ENCODE measurements at regions not wholly inside any gene's neighbourhood (a gene's known extent, or its start where the extent isn't known, plus 50 kb on each side); places are given as distances from the start of the nearest gene placed in this dataset.

DNA sequence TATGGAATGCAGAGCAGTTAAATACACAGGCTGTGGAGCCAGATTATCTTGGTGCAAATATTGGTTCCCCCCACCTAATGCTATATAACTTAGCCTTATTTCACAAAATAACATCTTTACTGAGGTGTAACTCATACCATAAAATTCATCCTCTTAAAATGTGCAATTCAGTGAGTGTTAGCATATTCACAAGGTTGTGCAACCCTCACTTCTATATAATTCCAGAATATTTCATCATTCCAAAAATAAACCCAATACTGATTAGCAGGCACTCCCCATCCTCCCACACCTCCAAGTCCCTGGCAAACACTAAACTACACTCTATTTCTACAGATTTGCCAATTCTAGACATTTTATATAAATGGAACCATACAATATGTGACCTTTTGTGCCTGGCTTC lies 116.3 kb upstream of the CNTN1 start:
- in situ Hi-C loops (cut with MboI; ENCODE audit: low sequenced_read_pairs, unreplicated experiment): no loop called here
- DNase-seq (ENCODE audit: low spot score): no peak
- TF ChIP-seq, protein P1, sequence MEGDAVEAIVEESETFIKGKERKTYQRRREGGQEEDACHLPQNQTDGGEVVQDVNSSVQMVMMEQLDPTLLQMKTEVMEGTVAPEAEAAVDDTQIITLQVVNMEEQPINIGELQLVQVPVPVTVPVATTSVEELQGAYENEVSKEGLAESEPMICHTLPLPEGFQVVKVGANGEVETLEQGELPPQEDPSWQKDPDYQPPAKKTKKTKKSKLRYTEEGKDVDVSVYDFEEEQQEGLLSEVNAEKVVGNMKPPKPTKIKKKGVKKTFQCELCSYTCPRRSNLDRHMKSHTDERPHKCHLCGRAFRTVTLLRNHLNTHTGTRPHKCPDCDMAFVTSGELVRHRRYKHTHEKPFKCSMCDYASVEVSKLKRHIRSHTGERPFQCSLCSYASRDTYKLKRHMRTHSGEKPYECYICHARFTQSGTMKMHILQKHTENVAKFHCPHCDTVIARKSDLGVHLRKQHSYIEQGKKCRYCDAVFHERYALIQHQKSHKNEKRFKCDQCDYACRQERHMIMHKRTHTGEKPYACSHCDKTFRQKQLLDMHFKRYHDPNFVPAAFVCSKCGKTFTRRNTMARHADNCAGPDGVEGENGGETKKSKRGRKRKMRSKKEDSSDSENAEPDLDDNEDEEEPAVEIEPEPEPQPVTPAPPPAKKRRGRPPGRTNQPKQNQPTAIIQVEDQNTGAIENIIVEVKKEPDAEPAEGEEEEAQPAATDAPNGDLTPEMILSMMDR (IDR thresholded peaks at IDR 0.05; ENCODE audit: borderline replicate concordance, control extremely low read depth, extremely low read depth, insufficient read depth, missing control alignments): no peak

DNA sequence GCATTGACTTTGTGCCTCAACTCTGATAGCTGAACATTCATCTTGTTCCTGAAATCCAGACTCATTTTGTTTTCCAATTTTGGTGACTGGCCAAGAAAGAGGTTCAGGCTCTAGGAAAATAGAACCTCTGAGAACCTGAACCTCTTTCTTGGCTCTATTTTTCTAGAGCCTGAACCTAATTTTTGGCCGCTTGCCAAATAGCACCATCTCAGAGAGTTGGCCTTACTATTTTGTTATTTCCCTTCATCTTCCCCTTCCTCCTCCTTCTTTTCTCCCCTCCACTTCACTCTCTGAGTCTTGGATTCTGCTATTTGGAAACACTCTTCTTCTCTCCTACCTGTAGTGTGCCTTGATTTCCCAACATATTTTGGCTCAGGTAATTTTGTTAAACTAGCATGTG lies 114.4 kb upstream of the CNTN1 start:
- TF ChIP-seq, protein P1 (IDR thresholded peaks at IDR 0.05; ENCODE audit: borderline replicate concordance, control extremely low read depth, extremely low read depth, insufficient read depth, missing control alignments): no peak
- in situ Hi-C loops (cut with MboI; ENCODE audit: low sequenced_read_pairs, unreplicated experiment): no loop called here
- DNase-seq (ENCODE audit: low spot score): no peak

DNA sequence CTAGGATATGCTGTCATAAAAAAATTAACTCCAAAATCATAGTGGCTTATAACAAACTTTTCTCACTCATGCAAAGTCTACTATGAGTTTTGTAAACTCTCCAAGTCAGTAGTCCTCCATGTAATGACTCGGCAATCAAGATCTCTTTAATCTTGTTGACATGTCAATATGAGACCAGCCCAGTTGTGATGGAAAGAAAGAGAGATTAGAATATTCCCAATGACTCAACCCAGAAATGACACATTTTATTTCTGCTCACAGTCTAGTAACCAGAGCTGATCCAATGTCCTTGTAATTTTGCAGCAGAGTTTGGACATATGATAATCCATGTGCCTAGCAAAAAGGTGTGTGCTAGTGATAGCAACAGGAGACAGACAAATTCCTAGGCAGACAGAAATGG lies 112.6 kb upstream of the CNTN1 start:
- DNase-seq (ENCODE audit: low spot score): no peak
- in situ Hi-C loops (cut with MboI; ENCODE audit: low sequenced_read_pairs, unreplicated experiment): no loop called here
- TF ChIP-seq, protein P1 (IDR thresholded peaks at IDR 0.05; ENCODE audit: borderline replicate concordance, control extremely low read depth, extremely low read depth, insufficient read depth, missing control alignments): no peak

DNA sequence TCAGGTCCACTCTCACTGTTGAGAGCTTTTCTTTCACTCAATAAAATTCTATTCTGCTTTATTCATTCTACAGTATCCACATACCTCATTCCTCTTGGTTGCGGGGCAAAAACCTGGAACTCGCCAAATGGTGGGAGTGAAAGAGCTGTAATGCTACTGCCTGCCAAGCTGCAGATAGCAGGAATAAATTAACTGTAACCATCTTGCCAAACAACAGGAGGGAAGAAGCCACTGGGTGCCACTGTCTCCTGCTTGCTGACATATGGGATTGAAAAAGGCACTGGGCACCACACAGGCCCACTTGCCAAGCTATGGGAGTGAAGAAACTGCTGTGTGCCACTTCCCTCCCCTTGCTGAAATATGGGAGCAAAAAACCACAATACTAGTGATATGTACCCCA lies 111.9 kb upstream of the CNTN1 start:
- TF ChIP-seq, protein P1 (IDR thresholded peaks at IDR 0.05; ENCODE audit: borderline replicate concordance, control extremely low read depth, extremely low read depth, insufficient read depth, missing control alignments): no peak
- no peak for DNase-seq (ENCODE audit: low spot score)
- in situ Hi-C loops (cut with MboI; ENCODE audit: low sequenced_read_pairs, unreplicated experiment): no loop called here

DNA sequence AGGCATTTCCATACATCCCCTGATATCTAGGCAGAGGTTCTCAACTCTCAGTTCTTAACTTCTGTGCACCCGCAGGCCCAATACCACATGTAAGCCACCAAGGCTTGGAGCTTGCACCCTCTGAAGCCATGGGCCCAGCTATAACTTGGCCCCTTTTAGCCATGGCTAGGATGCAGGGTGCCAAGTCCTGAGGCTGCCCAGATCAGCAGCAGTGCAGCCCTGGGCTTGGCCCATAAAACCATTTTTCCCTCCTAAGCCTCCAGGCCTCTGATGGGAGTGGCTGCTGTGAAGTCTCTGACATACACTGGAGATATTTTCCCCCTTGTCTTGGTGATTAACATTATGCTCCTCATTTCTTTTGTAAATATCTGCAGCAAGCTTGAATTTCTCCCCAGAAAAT lies 110.3 kb upstream of the CNTN1 start:
- no peak for DNase-seq (ENCODE audit: low spot score)
- in situ Hi-C loops (cut with MboI; ENCODE audit: low sequenced_read_pairs, unreplicated experiment): no loop called here
- TF ChIP-seq, protein P1 (IDR thresholded peaks at IDR 0.05; ENCODE audit: borderline replicate concordance, control extremely low read depth, extremely low read depth, insufficient read depth, missing control alignments): no peak

DNA sequence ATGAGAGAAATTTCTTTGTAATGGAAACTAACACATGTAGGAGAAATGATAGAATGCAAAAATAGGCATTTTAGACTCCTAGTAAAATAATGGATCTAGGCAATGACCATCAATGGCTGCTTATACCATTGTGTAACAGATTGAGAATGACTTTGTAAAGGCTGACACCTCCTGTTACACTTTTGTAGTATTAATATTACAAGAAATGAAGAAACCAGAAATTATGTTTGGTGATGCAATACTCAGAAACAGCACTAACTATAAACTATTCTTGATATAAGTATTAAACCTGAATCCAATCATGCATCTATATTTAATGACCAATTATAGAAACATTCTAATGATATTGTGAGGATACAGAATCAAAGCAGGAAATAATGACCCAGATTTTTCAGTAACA lies 108.5 kb upstream of the CNTN1 start:
- TF ChIP-seq, protein P1 (IDR thresholded peaks at IDR 0.05; ENCODE audit: borderline replicate concordance, control extremely low read depth, extremely low read depth, insufficient read depth, missing control alignments): no peak
- no peak for DNase-seq (ENCODE audit: low spot score)
- in situ Hi-C loops (cut with MboI; ENCODE audit: low sequenced_read_pairs, unreplicated experiment): no loop called here

DNA sequence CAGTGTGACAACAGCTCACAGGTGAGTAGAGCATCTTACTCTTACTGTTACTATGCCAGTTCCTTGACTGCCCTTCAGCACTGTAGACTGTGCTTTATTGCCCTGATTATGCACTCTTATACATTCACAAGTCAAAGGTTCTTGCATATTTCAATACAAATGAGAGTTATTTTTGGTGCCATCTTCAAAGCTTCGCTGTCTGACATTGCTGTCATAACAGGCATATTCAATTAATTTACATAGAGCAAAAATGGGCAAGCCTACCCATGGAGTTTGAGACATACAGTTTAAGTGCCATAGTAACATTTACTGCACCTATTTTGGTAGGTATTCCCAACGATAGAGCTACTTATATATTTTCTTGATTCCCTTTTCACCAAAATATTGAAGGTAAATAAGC lies 107.5 kb upstream of the CNTN1 start:
- TF ChIP-seq, protein P1 (IDR thresholded peaks at IDR 0.05; ENCODE audit: borderline replicate concordance, control extremely low read depth, extremely low read depth, insufficient read depth, missing control alignments): no peak
- no peak for DNase-seq (ENCODE audit: low spot score)
- in situ Hi-C loops (cut with MboI; ENCODE audit: low sequenced_read_pairs, unreplicated experiment): no loop called here

Data from GM13976 (cell line).